ENCODE measurements at regions not wholly inside any gene's neighbourhood (a gene's known extent, or its start where the extent isn't known, plus 50 kb on each side); places are given as distances from the start of the nearest gene placed in this dataset.

DNA sequence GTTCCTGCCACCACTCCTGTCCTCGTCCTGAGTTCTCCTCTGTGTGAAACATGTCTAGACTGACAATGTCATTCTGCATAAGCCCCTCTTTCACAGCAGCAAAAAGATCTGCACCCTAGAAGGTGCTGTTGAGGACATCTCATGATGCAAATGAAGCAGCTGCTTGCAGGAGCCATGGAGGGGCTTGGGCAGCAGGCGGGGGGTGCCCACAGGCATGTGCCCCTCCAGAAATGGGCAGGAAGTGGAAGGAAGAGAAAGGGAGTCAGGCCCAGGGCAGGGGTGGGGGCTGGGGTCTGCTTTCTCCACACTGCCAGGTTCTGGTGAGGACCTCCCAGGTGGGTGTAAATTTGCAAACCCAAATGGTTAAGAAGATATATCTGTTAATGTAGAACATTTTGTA lies 54.5 kb upstream of the KCNMB1 start:
- no peaks in the 10 kb centered on the region for H3K27me3 ChIP-seq (ENCODE audit: control insufficient read depth in 2 of 2, insufficient read depth in 2 of 2, low read length in 2 of 2)
- intact Hi-C loops (cut with micrococcal nuclease): loop anchor here in 1 of 2 donors (5.0 kb wide), 1 partner anchor 94 kb away; no protein-coding TSS in a partner anchor
- no peak overlapping the region for H3K9ac ChIP-seq (ENCODE audit: insufficient read depth, low read length, poor library complexity, severe bottlenecking)
- Mint-ChIP-seq H3K4me3 (no peak overlapping the region), H3K36me3 (no peaks in the 10 kb centered on the region), H3K9me3 (peaks cover 0 to 10% (median 3%) of the 10 kb centered on the region in 7 donors), H3K27me3 (ENCODE audit: low read depth in 3 of 3) (peaks cover 0 to 5% (median 0%) of the 10 kb centered on the region in 3 donors), H3K27ac (no peak overlapping the region), H3K4me1 (peaks cover 5% of the 10 kb centered on the region)
- no peaks in the 10 kb centered on the region for H4K20me1 ChIP-seq (ENCODE audit: insufficient read depth, low read length)
- no peak overlapping the region for H3K27ac ChIP-seq (ENCODE audit: low read depth in 1 of 2, low read length in 2 of 2)
- no peaks in the 10 kb centered on the region for H3K79me2 ChIP-seq (ENCODE audit: insufficient read depth, low read length)
- no peak for DNase-seq
- H3K4me1 ChIP-seq (ENCODE audit: control insufficient read depth in 1 of 2, insufficient read depth in 2 of 2, low read length in 2 of 2): no peaks in the 10 kb centered on the region
- H3K36me3 ChIP-seq (replicated peaks in 1 of 2; ENCODE audit: control insufficient read depth in 1 of 2, insufficient read depth in 2 of 2, low read length in 2 of 2): no peaks in the 10 kb centered on the region
- no peaks in the 10 kb centered on the region for H3K9me3 ChIP-seq (replicated peaks in 1 of 2; ENCODE audit: control insufficient read depth in 1 of 2, insufficient read depth in 1 of 2, low read length in 2 of 2)
- TF ChIP-seq, protein P1, sequence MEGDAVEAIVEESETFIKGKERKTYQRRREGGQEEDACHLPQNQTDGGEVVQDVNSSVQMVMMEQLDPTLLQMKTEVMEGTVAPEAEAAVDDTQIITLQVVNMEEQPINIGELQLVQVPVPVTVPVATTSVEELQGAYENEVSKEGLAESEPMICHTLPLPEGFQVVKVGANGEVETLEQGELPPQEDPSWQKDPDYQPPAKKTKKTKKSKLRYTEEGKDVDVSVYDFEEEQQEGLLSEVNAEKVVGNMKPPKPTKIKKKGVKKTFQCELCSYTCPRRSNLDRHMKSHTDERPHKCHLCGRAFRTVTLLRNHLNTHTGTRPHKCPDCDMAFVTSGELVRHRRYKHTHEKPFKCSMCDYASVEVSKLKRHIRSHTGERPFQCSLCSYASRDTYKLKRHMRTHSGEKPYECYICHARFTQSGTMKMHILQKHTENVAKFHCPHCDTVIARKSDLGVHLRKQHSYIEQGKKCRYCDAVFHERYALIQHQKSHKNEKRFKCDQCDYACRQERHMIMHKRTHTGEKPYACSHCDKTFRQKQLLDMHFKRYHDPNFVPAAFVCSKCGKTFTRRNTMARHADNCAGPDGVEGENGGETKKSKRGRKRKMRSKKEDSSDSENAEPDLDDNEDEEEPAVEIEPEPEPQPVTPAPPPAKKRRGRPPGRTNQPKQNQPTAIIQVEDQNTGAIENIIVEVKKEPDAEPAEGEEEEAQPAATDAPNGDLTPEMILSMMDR (IDR thresholded peaks at IDR 0.05): no peak
- H3K4me2 ChIP-seq (replicated peaks; ENCODE audit: extremely low read depth, low read length, poor library complexity, severe bottlenecking): no peak overlapping the region
- H2AFZ ChIP-seq (ENCODE audit: insufficient read depth, low read depth, low read length, poor library complexity, severe bottlenecking): no peak overlapping the region
- no peak overlapping the region for H3K4me3 ChIP-seq (replicated peaks in 1 of 3; ENCODE audit: low read depth in 2 of 3, low read length in 3 of 3)
- WGBS (ENCODE audit: insufficient coverage): 83% methylated on average over 1 of the region's 2 CpGs

DNA sequence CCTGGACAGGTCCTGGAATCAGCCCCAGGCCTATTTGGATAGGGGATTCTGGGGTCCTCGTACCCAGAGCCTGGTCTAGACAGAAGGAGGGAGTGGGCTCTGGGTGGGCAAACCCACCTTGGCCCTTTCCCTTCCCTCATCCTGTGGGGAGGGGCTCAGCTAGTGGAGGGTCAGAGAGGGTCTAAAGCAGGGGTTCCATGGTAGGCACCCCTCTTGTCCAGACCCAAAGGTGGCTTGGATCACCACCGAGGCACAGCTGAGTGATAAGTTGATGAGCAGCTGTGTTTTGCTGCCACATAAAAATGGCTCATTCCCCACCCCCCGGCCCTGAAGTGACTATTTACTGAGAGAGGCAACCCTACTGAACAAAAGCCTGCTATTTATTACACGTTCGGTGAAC lies 53.8 kb upstream of the KCNMB1 start:
- no peak overlapping the region for H3K9ac ChIP-seq (ENCODE audit: insufficient read depth, low read length, poor library complexity, severe bottlenecking)
- H3K4me3 ChIP-seq (replicated peaks in 1 of 3; ENCODE audit: low read depth in 2 of 3, low read length in 3 of 3): no peak overlapping the region
- peaks cover 0 to 9% (median 3%) of the 10 kb centered on the region in 7 donors for H3K9me3 Mint-ChIP-seq
- no peak overlapping the region for H3K27ac Mint-ChIP-seq
- no peaks in the 10 kb centered on the region for H4K20me1 ChIP-seq (ENCODE audit: insufficient read depth, low read length)
- no peak overlapping the region for H3K4me2 ChIP-seq (replicated peaks; ENCODE audit: extremely low read depth, low read length, poor library complexity, severe bottlenecking)
- H3K9me3 ChIP-seq (replicated peaks in 1 of 2; ENCODE audit: control insufficient read depth in 1 of 2, insufficient read depth in 1 of 2, low read length in 2 of 2): no peaks in the 10 kb centered on the region
- no peak overlapping the region for H2AFZ ChIP-seq (ENCODE audit: insufficient read depth, low read depth, low read length, poor library complexity, severe bottlenecking)
- H3K4me1 Mint-ChIP-seq: peaks cover 5% of the 10 kb centered on the region
- no peak for DNase-seq
- peaks cover 0 to 5% (median 0%) of the 10 kb centered on the region in 3 donors for H3K27me3 Mint-ChIP-seq (ENCODE audit: low read depth in 3 of 3)
- H3K4me1 ChIP-seq (ENCODE audit: control insufficient read depth in 1 of 2, insufficient read depth in 2 of 2, low read length in 2 of 2): no peaks in the 10 kb centered on the region
- H3K4me3 Mint-ChIP-seq: no peak overlapping the region
- H3K27me3 ChIP-seq (ENCODE audit: control insufficient read depth in 2 of 2, insufficient read depth in 2 of 2, low read length in 2 of 2): no peaks in the 10 kb centered on the region
- H3K27ac ChIP-seq (ENCODE audit: low read depth in 1 of 2, low read length in 2 of 2): no peak overlapping the region
- H3K36me3 Mint-ChIP-seq: no peaks in the 10 kb centered on the region
- no peaks in the 10 kb centered on the region for H3K79me2 ChIP-seq (ENCODE audit: insufficient read depth, low read length)
- TF ChIP-seq, protein P1 (IDR thresholded peaks at IDR 0.05): no peak
- no CpG with 5 or more reads among the region's 5 CpGs for WGBS (ENCODE audit: insufficient coverage)
- intact Hi-C loops (cut with micrococcal nuclease): loop anchor here in 1 of 2 donors (5.0 kb wide), 1 partner anchor 94 kb away; no protein-coding TSS in a partner anchor
- no peaks in the 10 kb centered on the region for H3K36me3 ChIP-seq (replicated peaks in 1 of 2; ENCODE audit: control insufficient read depth in 1 of 2, insufficient read depth in 2 of 2, low read length in 2 of 2)

Data from CD14-positive monocyte (primary cell).